GM12878 (cell line): ENCODE measurements at regions not wholly inside any gene's neighbourhood (a gene's known extent, or its start where the extent isn't known, plus 50 kb on each side); places are given as distances from the start of the nearest gene placed in this dataset.

Source experiments
- ATAC-seq: fragments of 200-7000 bp; cut with Tn5 transposase; 3 replicates; pipeline ENCODE4 v1.9.1; 2020; ENCODE audit warnings: mild to moderate bottlenecking, moderate library complexity
- BruUV-seq: library from RNA; stranded (reverse); fragments of 400-500 nt; replicated peaks from 2 replicates; lab custom pipeline; 2021; lab: Mats Ljungman, UMichigan
- CTCF ChIA-PET: fragments of 300-600 bp; sonication (Branson Sonifier 250); formaldehyde crosslinking; extraction: SDS; loops from one replicate; lab custom pipeline; 2021; ENCODE audit warnings: inconsistent platforms; lab: Yijun Ruan, JAX
- POLR2A ChIA-PET: fragments of 350-600 bp; formaldehyde crosslinking; extraction: SDS; loops from one replicate; lab custom pipeline; 2021; ENCODE audit warnings: inconsistent platforms; lab: Charles Lee
- RAD21 ChIA-PET: fragments of 300-600 bp; sonication (Branson Sonifier 250); formaldehyde crosslinking; loops from one replicate; lab custom pipeline; 2023; ENCODE audit warnings: antibody characterized with exemption; ENCODE audit not compliant: unreplicated experiment; lab: Charles Lee
- SMC1A ChIA-PET: fragments of 300-600 bp; sonication (Branson Sonifier 250); formaldehyde crosslinking; loops from one replicate; lab custom pipeline; 2023; ENCODE audit not compliant: unreplicated experiment, uncharacterized antibody; lab: Charles Lee
- DNase-seq: peaks from one replicate; pipeline ENCODE4 v3.0.0-alpha.2; 2011; ENCODE audit warnings: low read depth, low spot score
- FAIRE-seq: peaks from 3 replicates; lab custom pipeline; 2011; peaks lifted over from hg19 to GRCh38; lab: Jason Lieb, UNC
- H2AFZ ChIP-seq: 2 replicates; pipeline ENCODE4 v1.6.0; 2011; ENCODE audit warnings: low read depth, low read length, control low read depth; ENCODE audit not compliant: control insufficient read depth
- H3K27ac ChIP-seq: 2 replicates; pipeline ENCODE4 v1.5.1; 2011; ENCODE audit warnings: control low read depth; ENCODE audit not compliant: control insufficient read depth, insufficient read depth
- H3K27me3 ChIP-seq, 2 experiments: replicated peaks in 1 of 2; 2 replicates each; pipeline versions ENCODE4 v1.6.0 to v1.6.1; 2011; ENCODE audit warnings: low read length in 1 of 2; ENCODE audit not compliant: control insufficient read depth in 2 of 2, insufficient read depth in 2 of 2
- H3K36me3 ChIP-seq, 2 experiments: 2 replicates each; pipeline ENCODE4 v1.5.1; 2011; ENCODE audit warnings: low read length in 1 of 2; ENCODE audit not compliant: control insufficient read depth in 2 of 2, insufficient read depth in 2 of 2
- H3K4me1 ChIP-seq: 2 replicates; pipeline ENCODE4 v1.6.1; 2011; ENCODE audit warnings: mild to moderate bottlenecking, low read length, moderate library complexity, mixed read lengths; ENCODE audit not compliant: control insufficient read depth, insufficient read depth
- H3K4me2 ChIP-seq: 2 replicates; pipeline ENCODE4 v1.6.0; 2011; ENCODE audit warnings: control low read depth; ENCODE audit not compliant: control insufficient read depth, insufficient read depth
- H3K4me3 ChIP-seq: fragments of 200-600 bp; sonication (generic); 2 replicates; pipeline ENCODE4 v1.5.1; 2016
- H3K79me2 ChIP-seq: 2 replicates; pipeline ENCODE4 v1.6.0; 2011; ENCODE audit warnings: low read length; ENCODE audit not compliant: control insufficient read depth, insufficient read depth
- H3K9ac ChIP-seq: 2 replicates; pipeline ENCODE4 v1.8.0; 2011; ENCODE audit warnings: low read length, control low read depth, mixed read lengths; ENCODE audit not compliant: control insufficient read depth, insufficient read depth
- H3K9me3 ChIP-seq: replicated peaks from 3 replicates; pipeline ENCODE4 v1.5.1; 2011; ENCODE audit warnings: mild to moderate bottlenecking, low read length; ENCODE audit not compliant: control insufficient read depth, insufficient read depth
- H4K20me1 ChIP-seq: 2 replicates; pipeline ENCODE4 v1.6.0; 2011; ENCODE audit not compliant: control insufficient read depth, insufficient read depth
- BCL11A ChIP-seq: IDR thresholded peaks from 2 replicates; pipeline ENCODE4 v1.6.1; 2011; ENCODE audit warnings: low read depth, low read length
- CUX1 ChIP-seq: IDR thresholded peaks from 2 replicates; pipeline ENCODE4 v1.6.1; 2012; ENCODE audit warnings: improper control_type of control experiment, low read depth, low read length; ENCODE audit not compliant: insufficient replicate concordance
- DPF2 ChIP-seq: fragments of 450-650 bp; IDR thresholded peaks from 2 replicates; pipeline ENCODE4 v1.6.1; 2017; ENCODE audit warnings: mild to moderate bottlenecking
- IRF5 ChIP-seq: fragments of 450-650 bp; IDR thresholded peaks from 2 replicates; pipeline ENCODE4 v1.6.1; 2017; ENCODE audit warnings: borderline replicate concordance
- NRF1 ChIP-seq: conservative IDR thresholded peaks from 2 replicates; pipeline ENCODE4 v1.6.1; 2011; ENCODE audit warnings: mild to moderate bottlenecking, low read depth, low read length, improper control_type of control experiment
- SP1 ChIP-seq: IDR thresholded peaks from one replicate; pipeline ENCODE4 v1.6.1; 2011; ENCODE audit warnings: low read depth, low read length
- SUZ12 ChIP-seq: fragments of 200-600 bp; sonication (generic); IDR thresholded peaks from one replicate; pipeline ENCODE4 v1.6.1; 2018; ENCODE audit warnings: antibody characterized with exemption, mild to moderate bottlenecking; ENCODE audit not compliant: unreplicated experiment
- ZBTB11 ChIP-seq: fragments of 450-650 bp; formaldehyde crosslinking; IDR thresholded peaks from 2 replicates; pipeline ENCODE4 v1.5.0; 2022; ENCODE audit warnings: mild to moderate bottlenecking, missing genetic modification characterization
- ZSCAN29 ChIP-seq: fragments of 450-650 bp; IDR thresholded peaks from 2 replicates; pipeline ENCODE4 v1.6.1; 2017; ENCODE audit warnings: mild to moderate bottlenecking, moderate library complexity
- WGBS: methylation state at CpG from one replicate; pipeline ENCODE4 v1.1.6; 2016; ENCODE audit warnings: low lambda C conversion rate; ENCODE audit not compliant: insufficient replicate concordance, insufficient coverage; ENCODE audit errors: missing lambda C conversion rate; 5-methylcytosine and 5-hydroxymethylcytosine counted together
- in situ Hi-C: fragments of 300-500 bp; cut with MboI; formaldehyde crosslinking; loops from 9 replicates; pipeline ENCODE4 v1.14.3; 2018; ENCODE audit warnings: mixed read lengths
- intact Hi-C: fragments of 100-400 bp; cut with micrococcal nuclease; formaldehyde crosslinking; loops from one replicate; pipeline ENCODE4 v1.14.2; 2022; ENCODE audit not compliant: unreplicated experiment

DNA sequence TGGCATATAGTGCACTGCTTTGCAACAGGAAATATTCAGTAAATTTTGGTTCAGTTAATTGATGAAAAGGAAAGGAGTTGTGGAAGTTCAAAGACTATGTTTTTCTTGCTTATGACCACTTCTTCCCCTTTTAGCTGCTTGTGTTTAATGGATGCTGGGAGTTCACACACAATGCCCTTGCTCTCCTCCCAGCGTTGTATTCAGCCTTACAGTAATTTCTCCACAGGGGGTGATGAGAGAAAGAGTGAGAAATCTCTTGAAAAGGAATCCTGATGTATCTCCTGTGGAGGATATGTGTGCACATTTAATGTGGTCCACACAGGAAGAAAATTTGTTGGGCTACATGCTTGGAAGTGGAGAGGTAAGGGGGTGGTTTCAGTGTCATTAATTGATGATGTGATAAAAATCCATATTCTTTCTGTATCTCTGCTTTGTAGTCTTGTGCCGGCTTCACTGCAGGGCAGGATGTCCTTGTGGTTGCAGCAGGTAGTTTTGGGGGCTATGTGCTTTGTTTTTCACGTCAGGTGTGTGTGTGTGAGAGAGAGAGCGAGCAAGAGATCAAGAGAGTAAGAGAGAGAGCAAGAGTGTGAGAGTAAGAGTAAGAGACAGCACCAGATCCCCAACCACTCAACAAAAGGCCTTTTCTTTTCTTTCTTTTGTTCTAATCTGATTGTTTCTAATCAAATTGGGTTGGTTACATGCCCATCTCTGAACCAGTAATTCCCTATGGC is 204.4 kb downstream of the RWDD3 start:
- intact Hi-C loops (no loop called here), in situ Hi-C loops (no loop called here)
- RAD21 ChIA-PET = no interaction called here
- H4K20me1 ChIP-seq = no peaks in the 10 kb centered on the region
- no peak overlapping the region for H3K27ac ChIP-seq
- H3K27me3 ChIP-seq = no peaks in the 10 kb centered on the region
- H3K4me2 ChIP-seq = no peak overlapping the region
- no peak overlapping the region for H2AFZ ChIP-seq
- H3K36me3 ChIP-seq = no peaks in the 10 kb centered on the region
- SMC1A ChIA-PET = no interaction called here
- no peak for DNase-seq
- FAIRE-seq = no peak
- no peaks in the 10 kb centered on the region for H3K79me2 ChIP-seq
- no TSS peak for BruUV-seq
- CTCF ChIA-PET = no interaction called here
- POLR2A ChIA-PET = no interaction called here
- H3K9ac ChIP-seq = no peak overlapping the region
- ATAC-seq = no peak
- no peak overlapping the region for H3K4me3 ChIP-seq
- H3K9me3 ChIP-seq = no peaks in the 10 kb centered on the region
- no peaks in the 10 kb centered on the region for H3K4me1 ChIP-seq
- WGBS = 0% methylated on average over 4 of the region's 4 CpGs
- TF ChIP-seq ZBTB11 (no peak), SUZ12 (no peak), SP1 (no peak), IRF5 (no peak), NRF1 (no peak), DPF2 (no peak), ZSCAN29 (no peak), BCL11A (no peak), CUX1 (no peak)
